PC-9 (cell line): ENCODE measurements at regions not wholly inside any gene's neighbourhood (a gene's known extent, or its start where the extent isn't known, plus 50 kb on each side); places are given as distances from the start of the nearest gene placed in this dataset.

Experiments
- BruUV-seq: library from RNA; stranded (reverse); fragments of 400-500 nt; replicated peaks from 2 replicates; lab custom pipeline; 2021; lab: Mats Ljungman, UMichigan
- CTCF ChIA-PET: fragments of 300-600 bp; sonication (Branson Sonifier 250); formaldehyde crosslinking; loops from one replicate; lab custom pipeline; 2022; ENCODE audit warnings: antibody characterized with exemption; lab: Charles Lee
- POLR2A ChIA-PET: fragments of 300-600 bp; sonication (Branson Sonifier 250); formaldehyde crosslinking; loops from one replicate; lab custom pipeline; 2022; ENCODE audit warnings: antibody characterized with exemption; ENCODE audit not compliant: unreplicated experiment; lab: Charles Lee
- DNase-seq, 2 experiments: peaks; one replicate each; pipeline versions ENCODE4 v3.0.0 to v3.0.0-alpha.2; 2015 to 2022; ENCODE audit warnings: mixed read lengths in 1 of 2
- H2AFZ ChIP-seq: fragments of 200-600 bp; sonication (generic); 2 replicates; pipeline ENCODE4 v1.8.1; 2017; ENCODE audit warnings: antibody characterized with exemption
- H3F3A ChIP-seq: fragments of 200-600 bp; sonication (generic); 2 replicates; pipeline ENCODE4 v1.8.1; 2017; ENCODE audit warnings: antibody characterized with exemption, mild to moderate bottlenecking, low read depth; ENCODE audit not compliant: insufficient read depth
- H3K27ac ChIP-seq: fragments of 200-600 bp; sonication (generic); 2 replicates; pipeline ENCODE4 v1.6.1; 2016; ENCODE audit warnings: mixed run types
- H3K27me3 ChIP-seq: fragments of 200-600 bp; sonication (generic); 2 replicates; pipeline ENCODE4 v1.6.1; 2016; ENCODE audit warnings: low read depth, mixed run types; ENCODE audit not compliant: insufficient read depth
- H3K36me3 ChIP-seq: fragments of 200-600 bp; sonication (generic); 2 replicates; pipeline ENCODE4 v1.6.1; 2016; ENCODE audit warnings: low read depth, mixed run types
- H3K4me1 ChIP-seq: fragments of 200-600 bp; sonication (generic); replicated peaks from 2 replicates; pipeline ENCODE4 v1.6.1; 2016; ENCODE audit warnings: mixed run types; ENCODE audit not compliant: insufficient read depth
- H3K4me2 ChIP-seq: fragments of 200-600 bp; sonication (generic); 2 replicates; pipeline ENCODE4 v1.6.1; 2017; ENCODE audit warnings: mixed run types
- H3K4me3 ChIP-seq: fragments of 200-600 bp; sonication (generic); 2 replicates; pipeline ENCODE4 v1.6.1; 2016; ENCODE audit warnings: mixed run types
- H3K79me2 ChIP-seq: fragments of 200-600 bp; sonication (generic); 2 replicates; pipeline ENCODE4 v1.6.1; 2017; ENCODE audit warnings: low read depth, mixed run types
- H3K9me2 ChIP-seq: fragments of 200-600 bp; sonication (generic); 2 replicates; pipeline ENCODE4 v1.8.1; 2017; ENCODE audit warnings: mild to moderate bottlenecking; ENCODE audit not compliant: insufficient read depth
- H3K9me3 ChIP-seq: fragments of 200-600 bp; sonication (generic); 2 replicates; pipeline ENCODE4 v1.8.1; 2016; ENCODE audit warnings: low read depth; ENCODE audit not compliant: insufficient read depth
- H4K20me1 ChIP-seq: fragments of 200-600 bp; sonication (generic); 2 replicates; pipeline ENCODE4 v1.8.1; 2017; ENCODE audit not compliant: insufficient read depth
- CTCF ChIP-seq: fragments of 200-600 bp; sonication (generic); conservative IDR thresholded peaks from 2 replicates; pipeline ENCODE4 v1.6.1; 2017; ENCODE audit warnings: mixed run types, antibody characterized with exemption, mild to moderate bottlenecking, moderate library complexity
- EZH2 ChIP-seq: fragments of 200-600 bp; sonication (generic); IDR thresholded peaks from 2 replicates; pipeline ENCODE4 v1.8.0; 2017; ENCODE audit warnings: antibody characterized with exemption, low read depth
- intact Hi-C: fragments of 100-400 bp; cut with micrococcal nuclease; formaldehyde crosslinking; loops from one replicate; pipeline ENCODE4 v1.10.0; 2022; ENCODE audit not compliant: unreplicated experiment

DNA sequence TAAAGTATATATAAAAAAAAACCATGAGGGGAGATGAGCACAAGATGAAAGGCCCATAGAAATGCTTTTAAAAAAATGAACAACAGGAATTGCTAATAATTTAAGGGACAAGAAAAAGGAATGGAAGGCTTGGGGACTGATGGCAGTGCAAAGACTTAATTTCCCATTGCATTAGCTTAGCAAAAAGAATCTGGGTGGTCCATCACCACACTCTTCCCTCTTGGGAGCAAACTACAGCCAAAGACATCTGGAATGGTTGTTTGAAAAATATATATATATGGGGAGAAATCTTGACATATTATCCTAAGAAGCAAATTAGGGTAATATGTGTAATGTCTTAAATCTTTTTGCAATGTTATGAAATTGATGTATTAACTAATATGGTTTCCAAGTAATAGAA, 727.1 kb downstream of the METTL15 start:
- Histone ChIP-seq H3K9me2 (no peaks in the 10 kb centered on the region), H3K9me3 (no peaks in the 10 kb centered on the region), H3K27me3 (no peaks in the 10 kb centered on the region), H3F3A (no peaks in the 10 kb centered on the region), H3K4me2 (no peak overlapping the region), H3K4me1 (0 out of 2 replicates have a peak, but pooled peaks cover 10% of the 10 kb centered on the region), H2AFZ (no peak overlapping the region), H4K20me1 (no peaks in the 10 kb centered on the region), H3K79me2 (no peaks in the 10 kb centered on the region), H3K27ac (no peak overlapping the region), H3K4me3 (no peak overlapping the region), H3K36me3 (no peaks in the 10 kb centered on the region)
- DNase-seq: no peak
- CTCF ChIA-PET: no interaction called here
- POLR2A ChIA-PET: no interaction called here
- no TSS peak for BruUV-seq
- TF ChIP-seq EZH2 (no peak), CTCF (no peak)
- intact Hi-C loops: loop anchor here (5.0 to 10.0 kb wide), 4 partner anchors 319 to 1371 kb away; no protein-coding TSS in a partner anchor

- H3K9me3 ChIP-seq: no peaks in the 10 kb centered on the region
- no peaks in the 10 kb centered on the region for H3K27me3 ChIP-seq
- H3K9me2 ChIP-seq: no peaks in the 10 kb centered on the region
- BruUV-seq: no TSS peak
- H3K4me1 ChIP-seq: 0 out of 2 replicates have a peak, but pooled peaks cover 10% of the 10 kb centered on the region
- peak in 1 of 2 experiments; percentile 6 for DNase-seq
- ChIA-PET CTCF (interaction anchor here (0.5 to 0.6 kb wide), 3 partner anchors 75 to 1116 kb away, joined by 4 to 6 read pairs (median 4); no protein-coding TSS in a partner anchor), POLR2A (interaction anchor here (0.6 to 0.9 kb wide), 2 partner anchors 77 to 1134 kb away, joined by 3 to 4 read pairs; no protein-coding TSS in a partner anchor)
- H2AFZ ChIP-seq: no peak overlapping the region
- H3K36me3 ChIP-seq: no peaks in the 10 kb centered on the region
- H4K20me1 ChIP-seq: no peaks in the 10 kb centered on the region
- no peak overlapping the region for H3K4me3 ChIP-seq
- no peaks in the 10 kb centered on the region for H3F3A ChIP-seq
- H3K79me2 ChIP-seq: no peaks in the 10 kb centered on the region
- H3K27ac ChIP-seq: no peak overlapping the region
- no peak for TF ChIP-seq CTCF
- TF ChIP-seq EZH2: no peak
- H3K4me2 ChIP-seq: no peak overlapping the region
- intact Hi-C loops: loop anchor here (5.0 to 10.0 kb wide), 4 partner anchors 320 to 1370 kb away; no protein-coding TSS in a partner anchor
Measured at GRCh38 chr11:28834877-28835276, 726.7 kb downstream of the METTL15 start.

GRCh38 chr11:28833670-28834069, 725.5 kb downstream of the METTL15 start:
- TF ChIP-seq CTCF (no peak), EZH2 (no peak)
- POLR2A ChIA-PET: interaction anchor here (0.6 to 0.7 kb wide), 3 partner anchors 73 to 1134 kb away, joined by 4 to 8 read pairs (median 4); no protein-coding TSS in a partner anchor
- Histone ChIP-seq H3F3A (no peaks in the 10 kb centered on the region), H3K27ac (no peak overlapping the region), H3K9me3 (no peaks in the 10 kb centered on the region), H3K4me1 (0 out of 2 replicates have a peak, but pooled peaks cover 10% of the 10 kb centered on the region), H2AFZ (no peak overlapping the region), H3K4me3 (no peak overlapping the region), H4K20me1 (no peaks in the 10 kb centered on the region), H3K36me3 (no peaks in the 10 kb centered on the region), H3K27me3 (no peaks in the 10 kb centered on the region), H3K4me2 (no peak overlapping the region), H3K79me2 (no peaks in the 10 kb centered on the region), H3K9me2 (no peaks in the 10 kb centered on the region)
- intact Hi-C loops: loop anchor here (10.0 kb wide), 3 partner anchors 321 to 1369 kb away; no protein-coding TSS in a partner anchor
- no TSS peak for BruUV-seq
- peak in 1 of 2 experiments; percentile 26 for DNase-seq
- CTCF ChIA-PET: interaction anchor here (0.6 kb wide), 1 partner anchor 76 kb away, joined by 3 read pairs; no protein-coding TSS in a partner anchor
